Duodenal mucosa (tissue), 2 donors: ENCODE measurements at regions not wholly inside any gene's neighbourhood (a gene's known extent, or its start where the extent isn't known, plus 50 kb on each side); places are given as distances from the start of the nearest gene placed in this dataset.

Source experiments
- H3K27ac ChIP-seq: one replicate; pipeline ENCODE4 v1.7.0; 2013; ENCODE audit warnings: low read depth, low read length
- H3K27me3 ChIP-seq, 2 donors: one replicate each; pipeline ENCODE4 v1.7.0; 2013; ENCODE audit warnings: low read length in 2 of 2, control low read depth in 1 of 2; ENCODE audit not compliant: insufficient read depth in 2 of 2, control insufficient read depth in 1 of 2
- H3K36me3 ChIP-seq, 2 donors: one replicate each; pipeline ENCODE4 v1.7.0; 2013; ENCODE audit warnings: low read length in 2 of 2, control low read depth in 1 of 2; ENCODE audit not compliant: insufficient read depth in 2 of 2, control insufficient read depth in 1 of 2
- H3K4me1 ChIP-seq, 2 donors: one replicate each; pipeline ENCODE4 v1.7.0; 2013; ENCODE audit warnings: low read length in 2 of 2, control low read depth in 1 of 2; ENCODE audit not compliant: insufficient read depth in 2 of 2, control insufficient read depth in 1 of 2
- H3K4me3 ChIP-seq, 2 donors: one replicate each; pipeline ENCODE4 v1.7.0; 2013; ENCODE audit warnings: low read length in 2 of 2, low read depth in 1 of 2
- H3K9ac ChIP-seq, 2 donors: one replicate each; pipeline ENCODE4 v1.7.0; 2013; ENCODE audit warnings: low read length in 2 of 2, low read depth in 1 of 2
- H3K9me3 ChIP-seq, 2 donors: one replicate each; pipeline ENCODE4 v1.7.0; 2013; ENCODE audit warnings: low read length in 2 of 2, control low read depth in 1 of 2; ENCODE audit not compliant: control insufficient read depth in 1 of 2

DNA sequence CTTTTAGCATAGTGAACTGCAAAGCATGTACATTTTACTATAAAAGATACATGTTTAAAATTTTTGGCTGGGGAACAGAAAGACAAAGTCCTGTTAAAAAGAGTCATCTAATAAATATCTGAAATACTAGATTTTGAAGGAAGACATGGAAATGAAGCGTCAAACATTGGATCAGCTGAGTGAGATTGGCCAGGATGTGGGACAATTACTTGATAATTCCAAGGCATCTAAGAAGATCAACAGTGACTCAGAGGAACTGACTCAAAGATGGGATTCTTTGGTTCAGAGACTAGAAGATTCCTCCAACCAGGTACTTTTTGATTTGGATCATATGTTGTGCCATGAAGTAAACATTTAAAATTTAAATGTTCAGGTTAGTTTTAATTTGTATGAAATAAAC, 162.3 kb downstream of the UTRN start:
- H3K36me3 ChIP-seq: peaks cover 14 to 32% of the 10 kb centered on the region in 2 donors
- no peaks in the 10 kb centered on the region for H3K9me3 ChIP-seq
- no peaks in the 10 kb centered on the region for H3K27me3 ChIP-seq
- no peaks in the 10 kb centered on the region for H3K4me1 ChIP-seq
- no peak overlapping the region for H3K4me3 ChIP-seq
- H3K27ac ChIP-seq: no peak overlapping the region
- H3K9ac ChIP-seq: no peak overlapping the region

DNA sequence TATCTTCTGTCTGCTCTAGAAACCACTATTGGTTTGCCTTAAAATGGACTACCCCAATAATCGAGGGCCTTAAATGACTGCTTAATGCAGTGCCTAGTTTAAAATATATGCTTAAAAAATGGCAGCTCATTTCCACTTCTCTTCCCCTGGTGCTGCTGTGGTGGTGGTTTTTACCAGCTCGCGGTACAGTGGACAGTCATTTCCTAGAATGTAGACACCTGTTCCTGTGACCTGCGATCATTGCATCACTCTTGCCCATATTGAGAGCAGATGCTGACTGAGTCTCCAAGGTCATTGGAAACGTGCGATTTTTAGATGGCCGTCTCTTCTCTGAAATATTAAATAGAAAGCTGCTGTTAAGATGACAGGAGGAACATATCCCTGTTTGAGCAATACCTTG, 164.1 kb downstream of the UTRN start:
- H3K9ac ChIP-seq: no peak overlapping the region
- no peak overlapping the region for H3K4me3 ChIP-seq
- no peaks in the 10 kb centered on the region for H3K27me3 ChIP-seq
- H3K27ac ChIP-seq: no peak overlapping the region
- no peaks in the 10 kb centered on the region for H3K9me3 ChIP-seq
- H3K36me3 ChIP-seq: peaks cover 10 to 29% of the 10 kb centered on the region in 2 donors
- H3K4me1 ChIP-seq: no peaks in the 10 kb centered on the region

DNA sequence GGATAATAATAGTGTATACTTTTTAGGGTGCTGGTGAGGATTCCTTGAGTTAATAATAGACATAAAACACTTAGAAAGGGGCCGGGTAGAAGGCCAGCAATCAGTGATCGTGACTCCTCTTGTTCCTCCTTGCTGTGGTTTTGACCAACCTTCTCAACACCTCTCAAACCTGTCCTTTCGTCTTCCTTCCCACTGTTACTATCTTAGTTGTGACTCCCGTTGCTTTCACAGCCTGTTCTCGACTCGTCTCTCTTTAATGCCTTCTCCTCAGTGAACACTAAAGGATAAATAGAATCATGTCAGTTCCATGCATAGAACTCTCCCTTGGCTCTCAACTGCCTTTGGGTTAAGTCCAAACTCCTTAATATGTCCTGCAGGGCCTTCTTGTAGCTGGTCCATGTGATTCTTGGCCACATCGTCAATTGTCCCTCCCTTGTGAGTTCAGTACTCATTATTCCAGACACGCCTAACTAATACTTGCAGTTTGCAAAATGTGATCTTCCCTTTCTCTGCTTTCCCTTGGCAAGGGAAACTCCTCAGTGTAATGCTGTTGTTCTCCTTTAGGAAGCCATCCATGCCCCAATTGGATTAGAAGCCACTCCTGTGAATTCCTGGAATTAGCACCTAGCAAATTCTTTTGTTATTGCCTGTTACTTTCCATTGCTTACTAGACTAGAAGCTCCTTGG, 164.9 kb downstream of the UTRN start:
- peaks cover 10 to 29% of the 10 kb centered on the region in 2 donors for H3K36me3 ChIP-seq
- no peak overlapping the region for H3K9ac ChIP-seq
- H3K27ac ChIP-seq: no peak overlapping the region
- H3K4me1 ChIP-seq: no peaks in the 10 kb centered on the region
- no peaks in the 10 kb centered on the region for H3K9me3 ChIP-seq
- no peak overlapping the region for H3K4me3 ChIP-seq
- H3K27me3 ChIP-seq: no peaks in the 10 kb centered on the region

DNA sequence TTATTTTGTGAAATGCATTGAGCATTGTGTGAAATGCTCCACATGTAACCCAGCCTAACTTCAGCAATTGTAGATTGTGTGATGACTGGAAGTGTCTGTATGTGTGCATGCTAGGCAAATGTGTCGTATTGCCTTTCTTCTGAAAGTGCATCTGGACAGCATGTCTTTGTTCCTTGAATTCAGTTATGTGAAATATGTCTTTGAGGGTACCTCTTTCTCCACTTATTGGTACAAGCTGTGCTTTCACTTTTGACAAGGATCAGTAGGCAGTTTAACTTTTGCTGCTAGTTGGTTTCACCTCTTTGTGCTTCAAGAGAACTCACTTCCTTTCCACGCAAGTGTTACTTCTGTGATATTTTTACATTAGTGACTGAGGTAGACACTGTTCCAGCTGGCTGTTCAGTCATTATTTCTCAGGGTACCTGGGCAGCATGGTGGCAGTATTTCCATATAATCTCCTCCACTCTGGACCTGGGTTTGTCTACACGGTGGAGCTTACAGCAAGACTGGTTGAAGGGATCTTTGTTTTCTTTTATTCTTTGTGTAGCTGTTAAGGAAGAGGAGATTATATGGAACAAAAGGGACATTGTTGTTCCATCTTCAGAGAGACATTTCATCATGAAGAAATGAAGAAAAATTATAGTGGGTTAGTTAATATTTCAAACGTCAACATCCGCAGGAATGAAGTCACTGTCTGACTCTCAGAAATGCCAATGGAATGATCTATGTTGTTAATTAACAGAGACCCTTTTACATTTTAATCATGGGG, 175.4 kb downstream of the UTRN start:
- Histone ChIP-seq H3K27me3 (no peaks in the 10 kb centered on the region), H3K36me3 (peaks cover 13 to 38% of the 10 kb centered on the region in 2 donors)

DNA sequence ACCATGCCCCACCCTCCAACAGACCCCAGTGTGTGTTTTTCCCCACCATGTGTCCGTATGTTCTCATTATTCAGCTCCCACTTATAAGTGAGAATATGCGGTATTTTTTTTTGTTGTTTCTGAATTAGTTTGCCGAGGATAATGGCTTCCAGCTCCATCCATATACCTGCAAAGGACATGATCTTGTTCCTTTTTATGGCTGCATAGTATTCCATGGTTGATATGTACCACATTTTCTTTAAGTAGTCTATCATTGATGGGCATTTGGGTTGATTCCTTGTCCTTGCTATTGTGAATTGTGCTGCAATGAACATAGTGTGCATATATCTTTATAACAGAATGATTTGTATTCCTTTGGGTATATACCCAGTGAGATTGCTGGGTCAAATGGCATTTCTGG, 176.9 kb downstream of the UTRN start:
- Histone ChIP-seq H3K4me1 (no peaks in the 10 kb centered on the region), H3K36me3 (peaks cover 18 to 38% of the 10 kb centered on the region in 2 donors), H3K27me3 (no peaks in the 10 kb centered on the region), H3K9ac (no peak overlapping the region), H3K4me3 (no peak overlapping the region), H3K9me3 (no peaks in the 10 kb centered on the region), H3K27ac (no peak overlapping the region)

More for the DNA sequence above, 175.4 kb downstream of the UTRN start:
- Histone ChIP-seq H3K9me3 (no peaks in the 10 kb centered on the region), H3K27ac (no peak overlapping the region), H3K4me1 (no peaks in the 10 kb centered on the region), H3K4me3 (no peak overlapping the region), H3K9ac (no peak overlapping the region)

DNA sequence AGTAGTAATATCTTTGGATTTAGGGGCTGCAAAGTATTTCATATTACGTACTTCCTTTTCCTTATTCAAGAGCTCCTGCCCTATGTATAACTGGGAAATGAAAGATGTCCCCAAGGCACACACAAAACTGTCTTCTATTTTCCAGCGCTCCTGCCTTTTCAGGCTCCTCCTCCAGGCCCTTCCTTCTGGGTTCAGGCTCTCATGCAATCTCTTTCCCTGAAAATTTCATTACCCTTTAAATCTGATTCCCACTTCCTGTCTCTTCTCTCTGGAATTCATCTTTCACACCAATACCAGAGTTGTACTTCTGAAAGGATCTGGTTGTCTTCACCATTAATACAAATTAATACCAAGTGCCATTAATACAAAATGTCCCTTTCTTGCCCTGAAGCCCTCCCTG, 181.6 kb downstream of the UTRN start:
- no peaks in the 10 kb centered on the region for H3K27me3 ChIP-seq
- no peak overlapping the region for H3K9ac ChIP-seq
- no peak overlapping the region for H3K4me3 ChIP-seq
- no peaks in the 10 kb centered on the region for H3K9me3 ChIP-seq
- peaks cover 4 to 13% of the 10 kb centered on the region in 2 donors for H3K36me3 ChIP-seq
- no peak overlapping the region for H3K27ac ChIP-seq
- no peaks in the 10 kb centered on the region for H3K4me1 ChIP-seq

DNA sequence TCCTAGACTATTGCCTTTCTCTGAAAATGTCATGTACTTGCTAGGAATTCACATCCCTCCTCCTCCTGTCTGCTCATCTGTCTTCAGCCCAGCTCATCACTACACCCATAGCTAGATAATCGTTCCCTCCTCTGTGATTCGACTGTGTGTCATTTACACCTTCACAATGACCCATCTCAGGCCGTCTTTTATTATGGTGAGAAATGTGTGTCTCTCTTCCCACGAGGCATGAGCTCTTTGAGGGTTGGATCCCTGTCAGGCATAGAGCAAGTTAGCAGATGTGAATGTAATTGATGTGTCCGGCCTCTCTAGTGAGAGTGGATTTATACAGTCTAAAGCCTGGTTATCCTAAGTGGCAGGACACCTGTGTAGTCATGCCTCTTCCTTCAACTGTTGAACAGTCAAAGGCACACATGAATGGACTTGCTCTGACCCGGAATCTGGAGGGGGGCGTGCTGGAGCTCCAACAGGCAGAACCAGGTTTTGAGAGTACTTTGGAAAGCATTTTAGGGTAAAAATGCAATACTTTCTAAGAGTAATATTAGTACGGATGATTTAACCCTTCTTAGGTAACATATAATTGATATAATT, 182.1 kb downstream of the UTRN start:
- Histone ChIP-seq H3K9ac (no peak overlapping the region), H3K27ac (no peak overlapping the region), H3K9me3 (no peaks in the 10 kb centered on the region), H3K4me1 (no peaks in the 10 kb centered on the region), H3K27me3 (no peaks in the 10 kb centered on the region), H3K4me3 (no peak overlapping the region), H3K36me3 (peaks cover 4 to 10% of the 10 kb centered on the region in 2 donors)

DNA sequence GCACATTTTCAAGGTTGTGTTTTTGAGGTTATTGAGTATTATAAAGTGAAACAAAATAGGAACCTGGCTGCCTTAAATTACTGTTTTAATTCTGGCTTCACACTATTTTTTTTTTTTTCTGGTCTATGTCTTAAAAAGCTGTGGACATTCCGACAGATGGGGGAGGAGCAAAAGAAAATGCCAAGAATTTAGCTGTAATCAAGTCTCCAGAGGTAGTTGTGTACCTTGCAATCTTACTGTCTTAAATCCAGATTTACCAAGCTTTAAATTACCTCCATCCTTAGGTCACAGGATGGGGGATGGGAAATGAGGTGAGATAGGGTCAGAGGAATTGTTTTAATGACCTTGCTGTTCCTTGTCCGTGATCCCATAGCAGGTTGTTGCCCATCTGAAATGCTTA, 182.8 kb downstream of the UTRN start:
- no peaks in the 10 kb centered on the region for H3K9me3 ChIP-seq
- H3K27ac ChIP-seq: no peak overlapping the region
- H3K4me1 ChIP-seq: no peaks in the 10 kb centered on the region
- no peak overlapping the region for H3K4me3 ChIP-seq
- H3K36me3 ChIP-seq: peaks cover 4 to 5% of the 10 kb centered on the region in 2 donors
- no peaks in the 10 kb centered on the region for H3K27me3 ChIP-seq
- H3K9ac ChIP-seq: no peak overlapping the region

DNA sequence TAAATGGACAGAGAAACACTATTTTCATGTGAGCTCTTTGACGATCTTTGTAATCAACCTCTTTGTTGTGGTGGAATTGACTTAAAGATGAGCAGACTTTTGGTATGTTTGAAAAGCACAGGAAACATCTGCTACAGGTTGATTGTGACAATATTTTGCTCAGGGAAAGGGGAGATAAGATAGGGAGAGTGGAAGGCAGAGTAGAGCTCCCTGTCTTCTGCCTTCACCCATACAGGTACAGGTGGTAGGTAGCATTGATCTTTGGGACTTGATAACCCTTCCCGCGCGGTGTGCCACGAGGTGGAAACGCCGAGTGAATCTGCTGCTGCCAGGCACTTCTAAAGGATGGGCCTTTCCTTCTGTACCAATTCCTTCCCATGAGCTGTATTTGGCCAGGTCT, 183.6 kb downstream of the UTRN start:
- Histone ChIP-seq H3K9ac (no peak overlapping the region), H3K36me3 (peaks cover 0 to 4% of the 10 kb centered on the region in 2 donors), H3K27ac (no peak overlapping the region), H3K9me3 (no peaks in the 10 kb centered on the region), H3K4me3 (no peak overlapping the region), H3K27me3 (no peaks in the 10 kb centered on the region), H3K4me1 (no peaks in the 10 kb centered on the region)

DNA sequence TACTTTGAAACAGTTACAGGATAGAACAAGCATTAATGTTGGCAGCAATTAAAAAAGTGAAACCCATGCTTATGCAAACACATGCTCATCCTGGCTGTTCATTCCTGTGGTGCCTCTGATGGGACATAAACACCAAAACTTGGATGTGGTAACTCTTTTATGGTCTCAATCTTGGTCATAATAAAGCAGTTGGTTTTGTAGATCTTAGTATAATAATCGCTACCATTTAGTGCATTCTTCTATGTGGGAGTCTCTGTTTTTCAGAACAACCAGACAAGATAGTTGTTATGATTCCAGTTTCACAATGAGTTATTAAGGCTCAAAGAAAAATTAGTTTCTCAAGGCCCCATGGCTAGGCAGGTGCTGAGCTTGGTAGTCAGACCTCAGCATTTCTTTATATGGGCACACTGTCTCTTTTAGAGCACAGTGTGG, 184.0 kb downstream of the UTRN start:
- H3K9ac ChIP-seq: no peak overlapping the region
- no peak overlapping the region for H3K27ac ChIP-seq
- peaks cover 0 to 4% of the 10 kb centered on the region in 2 donors for H3K36me3 ChIP-seq
- no peak overlapping the region for H3K4me3 ChIP-seq
- no peaks in the 10 kb centered on the region for H3K4me1 ChIP-seq
- no peaks in the 10 kb centered on the region for H3K9me3 ChIP-seq
- no peaks in the 10 kb centered on the region for H3K27me3 ChIP-seq
